ENCODE measurements at regions not wholly inside any gene's neighbourhood (a gene's known extent, or its start where the extent isn't known, plus 50 kb on each side); places are given as distances from the start of the nearest gene placed in this dataset.
"Not testable (repeated sequence)": the region's sequence is repeated elsewhere in the genome, so short reads cannot be mapped to it uniquely, and the experiment has no call there.

- Mint-ChIP-seq H3K9me3 (peaks cover 59% of the 10 kb centered on the region), H3K4me3 (no peak overlapping the region), H3K27ac (no peak overlapping the region), H3K36me3 (ENCODE audit: low read depth) (peaks cover 14% of the 10 kb centered on the region), H3K27me3 (no peaks in the 10 kb centered on the region), H3K4me1 (ENCODE audit: low read depth) (no peaks in the 10 kb centered on the region)
Observed at GRCh38 chr22:11616811-11617210, 3911.2 kb upstream of the OR11H1 start.

GRCh38 chr22:11618322-11618662, 3909.7 kb upstream of the OR11H1 start:
- not testable (repeated sequence) for H3K4me1 Mint-ChIP-seq (ENCODE audit: low read depth); H3K27me3 Mint-ChIP-seq; H3K4me3 Mint-ChIP-seq; H3K27ac Mint-ChIP-seq
- peaks cover 14% of the 10 kb centered on the region for H3K36me3 Mint-ChIP-seq (ENCODE audit: low read depth)
- peaks cover 51% of the 10 kb centered on the region for H3K9me3 Mint-ChIP-seq

DNA sequence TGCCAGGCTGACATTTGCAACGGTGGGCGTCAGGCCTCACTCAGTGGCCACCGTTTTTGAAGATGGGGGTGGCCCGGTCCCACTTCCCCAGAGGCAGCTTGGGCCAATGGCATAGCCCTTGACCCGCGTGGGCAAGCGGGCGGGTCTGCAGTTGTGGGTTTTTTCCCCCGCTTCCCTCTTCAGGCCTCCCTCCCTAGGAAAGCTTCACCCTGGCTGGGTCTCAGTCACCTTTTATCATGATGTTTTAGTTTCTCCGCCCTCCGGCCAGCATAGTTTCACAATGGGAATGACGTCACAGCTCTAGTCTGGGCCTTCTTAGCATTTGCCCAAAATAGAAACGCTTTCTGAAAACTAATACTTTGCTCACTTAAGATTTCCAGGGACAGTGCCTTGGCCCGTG, 3909.3 kb upstream of the OR11H1 start:
- H3K4me1 Mint-ChIP-seq (ENCODE audit: low read depth); H3K27me3 Mint-ChIP-seq; H3K4me3 Mint-ChIP-seq; H3K27ac Mint-ChIP-seq: not testable (repeated sequence)
- peaks cover 50% of the 10 kb centered on the region for H3K9me3 Mint-ChIP-seq
- H3K36me3 Mint-ChIP-seq (ENCODE audit: low read depth) = peaks cover 14% of the 10 kb centered on the region

DNA sequence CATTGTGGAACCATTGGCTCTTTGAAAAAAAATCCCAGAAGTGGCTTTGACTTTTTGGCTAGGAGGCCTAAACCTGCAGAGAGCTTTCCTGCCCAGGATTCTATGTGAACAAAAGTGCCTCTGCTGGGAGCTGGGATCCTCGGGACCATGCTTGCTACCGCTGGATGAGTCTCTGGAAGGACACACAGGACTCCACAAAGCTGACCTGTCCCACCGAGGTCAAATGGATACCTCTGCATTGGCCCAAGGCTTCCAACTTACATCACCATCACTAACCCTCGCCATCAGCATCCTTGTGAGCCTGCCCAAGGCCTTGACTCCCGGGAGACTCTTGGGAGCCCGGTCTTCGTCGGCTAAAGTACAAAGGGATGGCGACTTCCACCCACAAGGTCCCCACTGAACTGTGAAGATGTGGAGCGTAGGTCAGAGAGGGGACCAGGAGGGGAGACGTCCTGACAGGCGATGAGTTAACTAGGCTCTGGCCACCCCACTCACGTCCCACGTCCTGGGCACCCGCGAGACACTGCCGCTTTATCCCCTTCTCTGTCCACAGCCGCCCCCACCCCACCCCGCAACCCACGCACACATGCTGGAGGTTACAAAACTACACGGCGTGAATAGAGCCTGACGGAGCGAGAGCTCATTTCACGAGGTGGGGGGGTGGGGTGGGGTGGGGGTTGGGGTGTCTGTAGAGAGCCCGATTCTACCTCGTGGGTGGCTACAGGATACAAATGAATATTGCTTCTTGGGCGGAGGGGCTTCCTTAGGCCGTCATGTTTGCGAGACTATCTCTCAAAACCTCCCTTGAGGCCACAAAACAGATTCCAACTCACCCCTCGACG, 3906.8 kb upstream of the OR11H1 start:
- not testable (repeated sequence) for H3K27ac Mint-ChIP-seq; H3K4me3 Mint-ChIP-seq; H3K4me1 Mint-ChIP-seq (ENCODE audit: low read depth); H3K27me3 Mint-ChIP-seq
- Mint-ChIP-seq H3K36me3 (ENCODE audit: low read depth) (peaks cover 14% of the 10 kb centered on the region), H3K9me3 (peaks cover 43% of the 10 kb centered on the region)

GRCh38 chr22:11622774-11623173, 3905.2 kb upstream of the OR11H1 start:
- not testable (repeated sequence) for H3K36me3 Mint-ChIP-seq (ENCODE audit: low read depth); H3K27ac Mint-ChIP-seq; H3K27me3 Mint-ChIP-seq; H3K4me3 Mint-ChIP-seq; H3K4me1 Mint-ChIP-seq (ENCODE audit: low read depth)
- peaks cover 36% of the 10 kb centered on the region for H3K9me3 Mint-ChIP-seq

DNA sequence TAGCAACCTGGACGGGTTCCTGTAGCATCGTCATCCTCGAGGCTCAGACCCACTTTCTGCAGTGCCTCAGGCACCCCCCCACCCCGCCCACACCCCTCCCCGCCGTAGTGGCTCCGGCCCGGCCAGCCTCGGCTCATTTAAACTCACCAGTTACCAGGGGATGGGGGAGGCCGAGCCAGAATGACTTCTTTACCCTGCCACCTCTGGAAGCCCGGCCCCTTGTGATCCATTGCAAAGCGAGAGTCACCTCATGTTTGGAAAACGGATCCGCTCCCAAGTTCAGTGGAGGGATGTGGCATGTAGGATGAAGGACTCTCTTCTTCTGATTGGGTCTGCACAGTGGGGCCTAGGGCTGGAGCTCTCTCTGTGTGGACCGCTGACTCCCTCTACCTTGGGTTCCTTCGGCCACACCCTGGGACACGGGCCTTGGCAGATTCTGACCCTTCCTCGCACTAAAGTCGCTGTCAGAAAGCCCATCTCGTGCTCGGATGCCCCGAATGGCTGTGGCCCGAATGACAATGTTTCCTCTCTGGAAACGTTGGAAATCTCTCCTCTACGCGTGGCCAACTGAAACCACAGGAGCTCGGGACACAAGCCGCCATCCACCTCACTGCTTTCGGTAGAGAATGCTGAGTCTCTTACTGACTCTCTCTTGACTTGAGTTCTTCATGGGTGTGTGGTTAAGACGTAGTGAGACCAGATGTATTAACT, 3902.1 kb upstream of the OR11H1 start:
- H3K27ac Mint-ChIP-seq; H3K4me1 Mint-ChIP-seq (ENCODE audit: low read depth); H3K4me3 Mint-ChIP-seq; H3K27me3 Mint-ChIP-seq: not testable (repeated sequence)
- peaks cover 13% of the 10 kb centered on the region for H3K36me3 Mint-ChIP-seq (ENCODE audit: low read depth)
- peaks cover 29% of the 10 kb centered on the region for H3K9me3 Mint-ChIP-seq

GRCh38 chr22:11626422-11626773, 3901.6 kb upstream of the OR11H1 start:
- Mint-ChIP-seq H3K4me3 (no peak overlapping the region), H3K4me1 (ENCODE audit: low read depth) (no peaks in the 10 kb centered on the region), H3K36me3 (ENCODE audit: low read depth) (peaks cover 14% of the 10 kb centered on the region), H3K9me3 (peaks cover 29% of the 10 kb centered on the region), H3K27ac (no peak overlapping the region), H3K27me3 (no peaks in the 10 kb centered on the region)

DNA sequence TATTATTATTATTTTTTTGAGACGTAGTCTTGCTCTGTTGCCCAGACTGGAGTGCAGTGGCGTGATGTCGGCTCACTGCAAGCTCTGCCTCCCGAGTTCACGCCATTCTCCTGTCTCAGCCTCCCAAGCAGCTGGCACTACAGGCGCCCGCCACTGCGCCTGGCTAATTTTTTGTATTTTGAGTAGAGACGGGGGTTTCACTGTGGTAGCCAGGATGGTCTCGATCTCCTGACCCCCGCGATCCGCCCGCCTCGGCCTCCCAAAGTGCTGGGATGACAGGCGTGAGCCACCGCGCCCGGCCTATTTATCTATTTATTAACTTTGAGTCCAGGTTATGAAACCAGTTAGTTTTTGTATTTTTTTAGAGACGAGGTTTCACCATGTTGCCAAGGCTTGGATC, 3901.0 kb upstream of the OR11H1 start:
- not testable (repeated sequence) for H3K27me3 Mint-ChIP-seq; H3K27ac Mint-ChIP-seq; H3K4me3 Mint-ChIP-seq; H3K4me1 Mint-ChIP-seq (ENCODE audit: low read depth)
- Mint-ChIP-seq H3K36me3 (ENCODE audit: low read depth) (peaks cover 14% of the 10 kb centered on the region), H3K9me3 (peaks cover 29% of the 10 kb centered on the region)

- no peak overlapping the region for H3K27ac Mint-ChIP-seq
- H3K9me3 Mint-ChIP-seq = peaks cover 26% of the 10 kb centered on the region
- no peaks in the 10 kb centered on the region for H3K4me1 Mint-ChIP-seq (ENCODE audit: low read depth)
- H3K4me3 Mint-ChIP-seq = no peak overlapping the region
- peaks cover 14% of the 10 kb centered on the region for H3K36me3 Mint-ChIP-seq (ENCODE audit: low read depth)
- no peaks in the 10 kb centered on the region for H3K27me3 Mint-ChIP-seq
Observed at GRCh38 chr22:11627436-11627797, 3900.6 kb upstream of the OR11H1 start.

DNA sequence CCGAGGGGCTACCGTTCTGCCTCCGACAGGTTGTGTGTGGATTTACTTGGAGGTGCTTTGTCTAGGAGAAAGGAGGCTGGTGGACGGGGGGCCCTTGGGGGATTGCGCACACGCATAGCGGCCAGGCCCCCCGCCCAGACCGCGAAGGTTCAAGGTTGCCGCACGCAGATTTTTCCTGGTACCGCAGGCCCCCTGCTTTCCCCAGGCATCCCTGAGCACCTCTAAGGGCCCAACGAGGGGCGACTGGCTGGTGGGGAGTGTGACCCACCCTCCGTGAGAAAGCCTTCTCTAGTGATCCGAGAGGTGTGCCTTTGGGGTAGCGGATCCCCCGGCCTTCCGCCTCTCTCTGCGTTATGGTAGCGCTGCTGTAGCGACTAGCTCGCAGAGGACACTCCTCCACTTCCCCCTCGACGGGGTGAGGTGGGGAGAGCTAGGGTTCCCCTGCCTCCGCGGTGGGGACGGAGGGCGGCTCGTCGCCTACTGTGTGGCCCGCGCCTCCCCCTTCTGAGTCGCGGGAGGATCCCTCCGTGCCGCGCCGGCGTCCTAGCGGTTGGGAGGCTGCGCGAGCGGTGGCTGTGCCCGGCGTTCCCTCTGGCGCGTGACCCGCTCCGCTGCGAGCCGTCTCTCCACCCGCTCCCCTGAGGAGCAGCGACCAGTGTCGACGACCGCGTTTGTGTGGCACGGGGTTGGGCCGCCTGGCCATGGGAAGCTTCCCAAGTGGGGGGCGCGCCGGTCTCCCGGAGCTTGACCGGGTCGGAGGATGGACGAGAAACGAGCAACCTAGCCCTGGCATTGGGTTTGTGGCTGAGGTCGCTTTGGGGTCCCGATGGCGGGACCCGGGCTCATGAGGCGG, 3900.0 kb upstream of the OR11H1 start:
- H3K4me3 Mint-ChIP-seq = no peak overlapping the region
- H3K9me3 Mint-ChIP-seq = peaks cover 26% of the 10 kb centered on the region
- H3K27ac Mint-ChIP-seq = no peak overlapping the region
- H3K36me3 Mint-ChIP-seq (ENCODE audit: low read depth) = peaks cover 14% of the 10 kb centered on the region
- no peaks in the 10 kb centered on the region for H3K4me1 Mint-ChIP-seq (ENCODE audit: low read depth)
- H3K27me3 Mint-ChIP-seq = no peaks in the 10 kb centered on the region

DNA sequence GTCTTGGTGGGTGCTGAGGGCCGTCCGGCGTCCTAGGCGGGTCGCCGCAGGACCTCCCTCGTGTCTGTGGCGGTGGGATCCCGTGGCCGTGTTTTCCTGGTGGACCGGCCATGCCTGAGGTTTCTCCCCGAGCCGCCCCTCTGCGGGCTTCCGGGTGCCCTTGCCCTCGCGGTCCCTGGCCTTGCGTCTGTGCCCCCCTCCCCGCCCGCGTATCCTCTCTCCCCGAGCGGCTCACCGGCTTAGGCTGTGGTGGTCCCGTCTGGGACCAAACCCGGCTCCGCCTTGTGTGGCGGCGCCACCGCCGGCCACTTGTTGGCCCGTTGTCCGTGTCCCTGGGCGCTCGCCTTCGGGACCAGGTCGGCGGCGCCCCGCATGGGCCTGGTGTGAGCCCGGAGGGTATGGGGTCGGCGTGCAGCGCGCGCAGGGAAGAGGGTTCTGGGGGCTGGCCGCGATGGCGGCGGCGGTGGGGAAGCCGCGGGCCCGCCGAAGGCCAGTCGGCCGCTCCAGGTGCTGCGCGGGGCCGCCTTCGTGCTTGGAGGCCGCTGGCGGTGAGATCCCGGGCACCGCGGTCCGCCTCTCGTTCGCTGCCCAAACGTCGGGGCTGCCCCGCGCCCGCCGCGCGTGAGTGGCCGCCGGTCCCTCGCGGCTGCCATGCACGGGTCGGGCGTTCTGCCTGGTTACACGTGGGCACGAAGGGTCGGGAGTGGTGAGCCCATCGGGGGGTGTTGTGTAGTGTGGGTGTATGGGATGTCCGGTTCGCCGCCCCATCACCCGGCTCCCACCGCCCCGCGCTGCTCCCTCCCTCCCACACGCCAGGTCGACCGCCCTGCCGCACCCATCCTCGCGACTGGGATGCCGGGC, 3899.1 kb upstream of the OR11H1 start:
- no peak overlapping the region for H3K4me3 Mint-ChIP-seq
- H3K9me3 Mint-ChIP-seq = peaks cover 26% of the 10 kb centered on the region
- no peaks in the 10 kb centered on the region for H3K4me1 Mint-ChIP-seq (ENCODE audit: low read depth)
- H3K36me3 Mint-ChIP-seq (ENCODE audit: low read depth) = peaks cover 14% of the 10 kb centered on the region
- no peaks in the 10 kb centered on the region for H3K27me3 Mint-ChIP-seq
- no peak overlapping the region for H3K27ac Mint-ChIP-seq

DNA sequence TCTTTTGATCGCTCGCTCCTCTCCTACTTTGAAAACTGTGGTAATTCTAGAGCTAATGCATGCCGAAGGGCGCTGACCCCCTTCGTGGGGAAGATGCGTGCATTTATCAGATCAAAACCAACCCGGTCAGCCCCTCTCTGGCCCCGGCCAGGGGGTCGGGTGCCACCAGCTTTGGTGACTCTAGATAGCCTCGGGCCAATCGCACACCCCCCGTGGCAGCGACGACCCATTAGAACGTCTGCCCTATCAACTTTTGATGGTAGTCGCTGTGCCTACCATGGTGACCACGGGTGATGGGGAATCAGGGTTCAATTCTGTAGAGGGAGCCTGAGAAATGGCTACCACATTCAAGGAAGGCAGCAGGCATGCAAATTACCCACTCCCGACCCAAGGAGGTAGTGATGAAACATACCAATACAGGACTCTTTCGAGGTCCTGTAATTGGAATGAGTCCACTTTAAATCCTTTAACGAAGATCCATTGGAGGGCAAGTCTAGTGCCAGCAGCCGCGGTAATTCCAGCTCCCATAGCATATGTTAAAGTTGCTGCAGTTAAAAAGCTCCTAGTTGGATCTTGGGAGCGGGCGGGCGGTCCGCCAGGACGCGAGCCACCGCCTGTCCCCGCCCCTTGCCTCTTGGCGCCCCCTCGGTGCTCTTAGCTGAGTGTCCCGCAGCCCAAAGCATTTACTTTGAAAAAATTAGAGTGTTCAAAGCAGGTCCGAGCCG, 3898.2 kb upstream of the OR11H1 start:
- H3K27ac Mint-ChIP-seq = no peak overlapping the region
- no peaks in the 10 kb centered on the region for H3K27me3 Mint-ChIP-seq
- peaks cover 14% of the 10 kb centered on the region for H3K36me3 Mint-ChIP-seq (ENCODE audit: low read depth)
- no peak overlapping the region for H3K4me3 Mint-ChIP-seq
- H3K4me1 Mint-ChIP-seq (ENCODE audit: low read depth) = no peaks in the 10 kb centered on the region
- H3K9me3 Mint-ChIP-seq = peaks cover 22% of the 10 kb centered on the region

DNA sequence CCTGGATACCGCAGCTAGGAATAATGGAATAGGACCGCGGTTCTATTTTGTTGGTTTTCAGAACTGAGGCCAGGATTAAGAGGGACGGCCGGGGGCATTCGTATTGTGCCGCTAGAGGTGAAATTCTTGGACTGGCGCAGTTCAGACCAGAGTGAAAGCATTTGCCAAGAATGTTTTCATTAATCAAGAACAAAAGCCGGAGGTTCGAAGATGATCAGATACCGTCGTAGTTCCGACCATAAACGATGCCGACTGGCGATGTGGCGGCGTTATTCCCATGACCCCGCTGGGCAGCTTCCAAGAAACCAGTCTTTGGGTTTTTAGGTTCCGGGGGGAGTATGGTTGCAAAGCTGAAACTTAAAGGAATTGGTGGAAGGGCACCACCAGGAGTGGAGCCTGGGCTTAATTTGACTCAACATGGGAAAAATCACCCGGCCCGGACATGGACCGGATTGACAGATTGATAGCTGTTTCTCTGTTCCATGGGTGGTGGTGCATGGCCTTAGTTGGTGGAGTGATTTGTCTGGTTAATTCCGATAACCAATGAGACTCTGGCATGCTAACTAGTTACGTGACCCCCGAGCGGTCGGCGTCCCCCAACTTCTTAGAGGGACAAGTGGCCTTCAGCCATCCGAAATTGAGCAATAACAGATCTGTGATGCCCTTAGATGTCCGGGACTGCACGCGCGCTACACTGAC, 3897.5 kb upstream of the OR11H1 start:
- not testable (repeated sequence) for H3K27ac Mint-ChIP-seq; H3K4me3 Mint-ChIP-seq; H3K27me3 Mint-ChIP-seq; H3K4me1 Mint-ChIP-seq (ENCODE audit: low read depth)
- Mint-ChIP-seq H3K36me3 (ENCODE audit: low read depth) (peaks cover 14% of the 10 kb centered on the region), H3K9me3 (peaks cover 22% of the 10 kb centered on the region)
